ENCODE measurements at regions not wholly inside any gene's neighbourhood (a gene's known extent, or its start where the extent isn't known, plus 50 kb on each side); places are given as distances from the start of the nearest gene placed in this dataset.

DNA sequence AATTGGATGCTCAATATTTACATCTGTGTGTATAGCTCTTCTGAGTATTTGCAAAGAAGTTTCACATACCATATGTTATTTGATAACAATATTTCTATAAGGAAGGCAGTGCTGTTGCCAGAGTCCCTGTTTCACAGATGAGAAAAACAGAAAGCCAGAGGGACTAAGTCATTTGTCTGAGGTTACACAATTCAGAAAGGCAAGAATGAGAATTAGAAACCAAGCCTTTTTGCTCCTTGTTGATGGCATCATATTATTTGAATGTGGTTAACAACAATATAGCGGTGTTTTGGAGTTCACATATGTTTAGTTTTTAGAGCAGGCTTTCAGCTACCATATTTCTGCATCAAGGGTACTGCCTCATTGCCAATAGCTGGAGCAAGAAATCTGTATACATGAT lies 110.9 kb upstream of the PRLR start:
- TF ChIP-seq, protein P1, sequence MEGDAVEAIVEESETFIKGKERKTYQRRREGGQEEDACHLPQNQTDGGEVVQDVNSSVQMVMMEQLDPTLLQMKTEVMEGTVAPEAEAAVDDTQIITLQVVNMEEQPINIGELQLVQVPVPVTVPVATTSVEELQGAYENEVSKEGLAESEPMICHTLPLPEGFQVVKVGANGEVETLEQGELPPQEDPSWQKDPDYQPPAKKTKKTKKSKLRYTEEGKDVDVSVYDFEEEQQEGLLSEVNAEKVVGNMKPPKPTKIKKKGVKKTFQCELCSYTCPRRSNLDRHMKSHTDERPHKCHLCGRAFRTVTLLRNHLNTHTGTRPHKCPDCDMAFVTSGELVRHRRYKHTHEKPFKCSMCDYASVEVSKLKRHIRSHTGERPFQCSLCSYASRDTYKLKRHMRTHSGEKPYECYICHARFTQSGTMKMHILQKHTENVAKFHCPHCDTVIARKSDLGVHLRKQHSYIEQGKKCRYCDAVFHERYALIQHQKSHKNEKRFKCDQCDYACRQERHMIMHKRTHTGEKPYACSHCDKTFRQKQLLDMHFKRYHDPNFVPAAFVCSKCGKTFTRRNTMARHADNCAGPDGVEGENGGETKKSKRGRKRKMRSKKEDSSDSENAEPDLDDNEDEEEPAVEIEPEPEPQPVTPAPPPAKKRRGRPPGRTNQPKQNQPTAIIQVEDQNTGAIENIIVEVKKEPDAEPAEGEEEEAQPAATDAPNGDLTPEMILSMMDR (IDR thresholded peaks at IDR 0.05) = no peak
- TF ChIP-seq POLR2A (IDR thresholded peaks at IDR 0.05) = no peak

Measured in esophagus squamous epithelium (tissue), 4 donors.